ENCODE measurements at regions not wholly inside any gene's neighbourhood (a gene's known extent, or its start where the extent isn't known, plus 50 kb on each side); places are given as distances from the start of the nearest gene placed in this dataset.
"Not testable (repeated sequence)": the region's sequence is repeated elsewhere in the genome, so short reads cannot be mapped to it uniquely, and the experiment has no call there.

DNA sequence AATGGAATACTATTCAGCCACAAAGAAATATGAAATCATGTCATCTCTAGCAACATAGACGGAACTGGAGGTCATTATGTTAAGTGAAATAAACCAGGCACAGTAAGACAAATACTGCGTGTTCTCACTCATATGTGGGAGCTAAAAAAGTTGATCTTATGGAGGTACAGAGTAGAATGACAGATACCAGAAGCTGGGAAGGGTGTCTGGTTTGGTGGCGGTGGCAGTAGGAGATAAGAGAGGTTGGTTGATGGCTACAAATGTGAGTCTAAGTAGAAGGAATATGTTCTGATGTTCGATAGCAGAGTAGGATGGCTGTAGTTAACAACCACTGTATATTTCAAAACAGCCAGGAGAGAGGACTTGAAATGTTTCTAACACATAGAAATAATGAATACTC lies 121.6 kb downstream of the PLPPR4 start:
- no peaks in the 10 kb centered on the region for H3K9me3 ChIP-seq (replicated peaks in 1 of 11)
- no peak for TF ChIP-seq Cebpa-rat (IDR thresholded peaks at IDR 0.05)
- H3K4me3 ChIP-seq = no peak overlapping the region
- H3K27ac ChIP-seq = no peak overlapping the region
- H3K36me3 ChIP-seq = no peaks in the 10 kb centered on the region
- H3K4me1 ChIP-seq = no peaks in the 10 kb centered on the region
- no peaks in the 10 kb centered on the region for H3K27me3 ChIP-seq
- H3K9ac ChIP-seq = no peak overlapping the region
- no peak overlapping the region for H3K4me2 ChIP-seq
- no peaks in the 10 kb centered on the region for H4K20me1 ChIP-seq

DNA sequence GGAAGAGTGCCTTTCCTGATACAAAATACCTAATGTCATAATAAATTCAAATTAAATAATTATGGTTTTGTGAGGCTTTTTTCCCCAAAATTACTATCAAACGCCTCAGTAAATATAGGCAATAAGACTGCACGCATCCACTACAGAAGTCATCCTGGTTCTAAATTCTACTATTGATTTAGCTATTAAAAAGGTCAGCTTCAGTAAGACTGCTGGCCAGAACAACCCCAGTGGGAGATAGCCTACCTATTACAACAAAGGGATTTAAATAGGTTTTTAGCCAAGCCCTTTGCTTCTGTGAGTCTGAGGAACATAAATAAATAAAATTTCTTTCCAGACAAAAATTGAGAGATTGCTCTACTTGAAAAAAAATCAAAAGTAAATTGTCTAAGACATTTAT lies 132.1 kb downstream of the PLPPR4 start:
- Histone ChIP-seq H3K4me1 (no peaks in the 10 kb centered on the region), H3K27ac (no peak overlapping the region), H3K4me2 (no peak overlapping the region), H3K27me3 (no peaks in the 10 kb centered on the region), H3K36me3 (no peaks in the 10 kb centered on the region), H3K9ac (no peak overlapping the region), H3K4me3 (no peak overlapping the region), H4K20me1 (no peaks in the 10 kb centered on the region), H3K9me3 (replicated peaks in 1 of 11) (no peaks in the 10 kb centered on the region)
- no peak for TF ChIP-seq Cebpa-rat (IDR thresholded peaks at IDR 0.05)

DNA sequence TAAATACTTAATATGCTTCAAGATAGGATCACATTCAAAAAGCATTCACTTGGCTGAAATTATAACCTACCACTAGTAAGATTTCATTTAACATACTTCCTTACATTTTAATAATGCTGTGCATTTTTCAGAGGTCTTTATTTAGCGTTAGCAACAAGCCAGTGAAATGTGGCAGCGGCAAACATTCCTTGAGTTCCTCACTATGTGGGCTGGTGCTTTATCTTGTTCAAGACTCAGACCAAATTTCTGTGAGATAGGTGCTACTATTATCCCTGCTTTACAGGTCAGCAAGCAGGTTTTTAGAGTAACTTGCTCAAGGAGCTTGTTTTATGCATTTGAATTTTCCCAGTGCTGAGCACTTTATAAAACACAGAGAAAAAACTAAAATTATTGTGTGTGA lies 132.7 kb downstream of the PLPPR4 start:
- no peaks in the 10 kb centered on the region for H4K20me1 ChIP-seq
- no peak overlapping the region for H3K4me3 ChIP-seq
- no peak for TF ChIP-seq Cebpa-rat (IDR thresholded peaks at IDR 0.05)
- H3K27me3 ChIP-seq = no peaks in the 10 kb centered on the region
- H3K4me2 ChIP-seq = no peak overlapping the region
- H3K36me3 ChIP-seq = no peaks in the 10 kb centered on the region
- no peaks in the 10 kb centered on the region for H3K4me1 ChIP-seq
- no peaks in the 10 kb centered on the region for H3K9me3 ChIP-seq (replicated peaks in 1 of 11)
- H3K9ac ChIP-seq = no peak overlapping the region
- no peak overlapping the region for H3K27ac ChIP-seq

DNA sequence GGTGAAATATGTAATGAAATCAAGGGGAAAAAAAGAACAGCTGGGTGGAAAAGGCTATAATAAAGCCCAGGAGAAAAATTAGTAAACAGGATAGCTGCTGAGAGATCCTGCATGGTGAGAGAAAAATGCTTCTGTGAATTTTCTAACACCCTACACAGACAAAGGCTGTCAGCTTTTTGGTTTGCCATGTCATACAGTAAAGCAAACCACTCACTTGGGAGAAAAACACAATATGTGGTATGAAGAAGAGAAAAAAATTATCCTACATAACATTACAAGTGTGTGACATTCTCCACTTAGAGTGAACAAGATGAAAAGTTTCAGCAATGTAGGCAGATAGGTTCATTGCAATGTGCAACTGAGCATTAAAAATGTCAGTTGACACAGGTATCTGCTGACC lies 133.6 kb downstream of the PLPPR4 start:
- H3K27ac ChIP-seq = no peak overlapping the region
- H3K4me3 ChIP-seq = no peak overlapping the region
- no peak overlapping the region for H3K4me2 ChIP-seq
- TF ChIP-seq Cebpa-rat (IDR thresholded peaks at IDR 0.05) = no peak
- no peaks in the 10 kb centered on the region for H3K4me1 ChIP-seq
- no peaks in the 10 kb centered on the region for H3K36me3 ChIP-seq
- H3K9me3 ChIP-seq (replicated peaks in 1 of 11) = no peaks in the 10 kb centered on the region
- H4K20me1 ChIP-seq = no peaks in the 10 kb centered on the region
- no peaks in the 10 kb centered on the region for H3K27me3 ChIP-seq
- no peak overlapping the region for H3K9ac ChIP-seq

DNA sequence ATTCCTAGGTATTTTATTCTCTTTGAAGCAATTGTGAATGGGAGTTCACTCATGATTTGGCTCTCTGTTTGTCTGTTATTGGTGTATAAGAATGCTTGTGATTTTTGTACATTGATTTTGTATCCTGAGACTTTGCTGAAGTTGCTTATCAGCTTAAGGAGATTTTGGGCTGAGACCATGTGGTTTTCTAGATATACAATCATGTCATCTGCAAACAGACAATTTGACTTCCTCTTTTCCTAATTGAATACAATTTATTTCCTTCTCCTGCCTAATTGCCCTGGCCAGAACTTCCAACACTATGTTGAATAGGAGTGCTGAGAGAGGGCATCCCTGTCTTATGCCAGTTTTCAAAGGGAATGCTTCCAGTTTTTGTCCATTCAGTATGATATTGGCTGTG lies 137.3 kb downstream of the PLPPR4 start:
- not testable (repeated sequence) for H3K4me2 ChIP-seq; H3K27ac ChIP-seq; H3K9me3 ChIP-seq (replicated peaks in 1 of 11); H3K4me3 ChIP-seq; H3K36me3 ChIP-seq; H3K27me3 ChIP-seq; H3K9ac ChIP-seq; H3K4me1 ChIP-seq; H4K20me1 ChIP-seq

DNA sequence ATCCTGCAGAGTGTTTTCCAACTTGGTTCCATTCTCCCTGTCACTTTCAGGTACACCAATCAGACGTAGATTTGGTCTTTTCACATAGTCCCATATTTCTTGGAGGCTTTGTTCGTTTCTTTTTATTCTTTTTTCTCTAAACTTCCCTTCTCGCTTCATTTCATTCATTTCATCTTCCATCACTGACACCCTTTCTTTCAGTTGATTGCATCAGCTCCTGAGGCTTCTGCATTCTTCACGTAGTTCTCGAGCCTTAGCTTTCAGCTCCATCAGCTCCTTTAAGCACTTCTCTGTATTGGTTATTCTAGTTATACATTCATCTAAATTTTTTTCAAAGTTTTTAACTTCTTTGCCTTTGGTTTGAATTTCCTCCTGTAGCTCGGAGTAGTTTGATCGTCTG lies 140.1 kb downstream of the PLPPR4 start:
- H3K9ac ChIP-seq; H3K4me3 ChIP-seq; H4K20me1 ChIP-seq; H3K27me3 ChIP-seq; H3K9me3 ChIP-seq (replicated peaks in 1 of 11); H3K36me3 ChIP-seq; H3K4me2 ChIP-seq; H3K27ac ChIP-seq; H3K4me1 ChIP-seq: not testable (repeated sequence)

DNA sequence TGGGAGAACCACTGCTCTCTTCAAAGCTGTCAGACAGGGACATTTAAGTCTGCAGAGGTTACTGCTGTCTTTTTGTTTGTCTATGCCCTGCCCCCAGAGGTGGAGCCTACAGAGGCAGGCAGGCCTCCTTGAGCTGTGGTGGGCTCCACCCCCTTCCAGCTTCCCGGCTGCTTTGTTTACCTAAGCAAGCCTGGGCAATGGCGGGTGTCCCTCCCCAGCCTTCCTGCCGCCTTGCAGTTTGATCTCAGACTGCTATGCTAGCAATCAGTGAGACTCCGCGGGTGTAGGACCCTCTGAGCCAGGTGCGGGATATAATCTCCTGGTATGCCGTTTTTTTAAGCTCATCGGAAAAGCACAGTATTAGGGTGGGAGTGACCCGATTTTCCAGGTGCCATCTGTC lies 141.0 kb downstream of the PLPPR4 start:
- not testable (repeated sequence) for H3K27ac ChIP-seq; H3K36me3 ChIP-seq; H4K20me1 ChIP-seq; H3K4me3 ChIP-seq; H3K27me3 ChIP-seq; H3K4me2 ChIP-seq; H3K4me1 ChIP-seq; H3K9ac ChIP-seq; H3K9me3 ChIP-seq (replicated peaks in 1 of 11)

DNA sequence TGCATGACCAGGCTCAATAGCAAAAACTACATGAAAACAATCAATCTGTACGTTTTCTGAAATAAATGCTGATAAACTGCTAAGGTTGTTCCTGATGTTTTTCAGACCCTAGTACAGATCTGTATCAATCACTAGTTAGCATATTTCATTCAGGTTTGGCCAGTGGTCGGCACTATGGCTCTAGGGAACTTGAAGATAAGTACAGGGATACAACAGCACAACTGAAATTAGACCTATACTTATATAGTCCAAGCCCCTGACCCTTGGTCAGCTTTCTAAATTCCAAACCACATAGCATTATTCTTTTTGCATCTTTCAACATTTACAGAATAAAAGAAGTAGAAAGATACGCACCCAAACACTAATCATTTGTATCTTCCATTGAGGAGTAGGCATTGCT lies 142.7 kb downstream of the PLPPR4 start:
- Histone ChIP-seq H3K4me2 (no peak overlapping the region), H3K27ac (no peak overlapping the region), H3K9me3 (replicated peaks in 1 of 11) (no peaks in the 10 kb centered on the region), H3K4me3 (no peak overlapping the region), H3K4me1 (no peaks in the 10 kb centered on the region), H3K36me3 (no peaks in the 10 kb centered on the region), H4K20me1 (no peaks in the 10 kb centered on the region), H3K27me3 (no peaks in the 10 kb centered on the region), H3K9ac (no peak overlapping the region)
- no peak for TF ChIP-seq Cebpa-rat (IDR thresholded peaks at IDR 0.05)

DNA sequence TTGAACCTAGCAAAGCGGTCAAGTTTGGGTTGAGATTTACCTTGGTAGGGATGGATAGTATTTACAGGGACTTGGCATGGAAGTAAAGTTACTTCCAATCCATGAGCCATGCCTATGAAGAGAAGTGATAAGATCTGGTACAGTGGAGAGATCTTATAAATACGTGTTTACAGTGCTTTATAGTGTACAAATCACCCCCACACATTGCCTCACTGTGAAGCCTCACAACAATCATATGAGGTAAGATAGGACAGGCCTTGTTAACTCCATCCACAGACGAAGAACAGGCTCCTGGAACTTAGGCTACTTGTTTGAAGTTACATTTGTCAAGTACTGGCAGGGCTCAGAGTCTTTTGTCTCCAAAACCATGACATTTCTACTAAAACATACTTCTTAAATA lies 159.8 kb downstream of the PLPPR4 start:
- Histone ChIP-seq H3K36me3 (no peaks in the 10 kb centered on the region), H3K4me3 (no peak overlapping the region), H3K9me3 (replicated peaks in 1 of 11) (peaks cover 0 to 5% (median 0%) of the 10 kb centered on the region in 11 experiments; a peak in 2 of 22 replicates), H3K27me3 (no peaks in the 10 kb centered on the region), H3K27ac (no peak overlapping the region), H3K4me1 (no peaks in the 10 kb centered on the region), H4K20me1 (no peaks in the 10 kb centered on the region), H3K9ac (no peak overlapping the region), H3K4me2 (no peak overlapping the region)
- TF ChIP-seq Cebpa-rat (IDR thresholded peaks at IDR 0.05) = no peak

DNA sequence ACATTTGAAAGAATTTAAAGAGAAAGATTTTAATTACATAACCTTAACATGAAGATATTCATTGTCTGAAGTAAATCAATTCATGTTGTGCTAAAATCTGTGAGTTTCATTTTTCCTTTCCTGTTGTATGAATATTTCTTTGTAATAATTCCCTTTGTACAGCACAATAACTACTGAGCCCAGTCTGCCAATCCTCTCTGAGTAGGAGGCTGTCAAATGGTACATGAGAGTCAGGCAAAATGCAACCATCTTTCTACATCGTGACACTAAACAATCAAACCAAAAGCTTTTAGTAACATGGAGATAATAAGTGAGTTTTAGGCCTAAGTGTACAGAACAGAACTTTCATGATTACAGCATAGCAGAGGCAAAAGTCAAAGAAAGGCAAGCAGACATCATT lies 165.5 kb downstream of the PLPPR4 start:
- H3K27ac ChIP-seq = no peak overlapping the region
- H3K4me1 ChIP-seq = no peaks in the 10 kb centered on the region
- no peaks in the 10 kb centered on the region for H3K36me3 ChIP-seq
- H3K9ac ChIP-seq = no peak overlapping the region
- H3K27me3 ChIP-seq = no peaks in the 10 kb centered on the region
- TF ChIP-seq Cebpa-rat (IDR thresholded peaks at IDR 0.05) = no peak
- H3K4me2 ChIP-seq = no peak overlapping the region
- H3K9me3 ChIP-seq (replicated peaks in 1 of 11) = peaks cover 0 to 8% (median 0%) of the 10 kb centered on the region in 11 experiments; a peak in 2 of 22 replicates
- H3K4me3 ChIP-seq = no peak overlapping the region
- H4K20me1 ChIP-seq = no peaks in the 10 kb centered on the region

Measured in BLaER1 treated with 17β-estradiol and CSF1 and Interleukin-3, amounts not matched to agents 10 nM and 100 nM (cell line).